ENCODE measurements at regions not wholly inside any gene's neighbourhood (a gene's known extent, or its start where the extent isn't known, plus 50 kb on each side); places are given as distances from the start of the nearest gene placed in this dataset.

GRCh38 chr3:26428992-26429391, 193.6 kb upstream of the LRRC3B start:
- H3K4ac ChIP-seq (replicated peaks; ENCODE audit: insufficient read length, low read depth, low read length) = no peak overlapping the region
- H3K4me3 ChIP-seq (ENCODE audit: extremely low read depth in 1 of 4, insufficient read depth in 2 of 4, low read depth in 3 of 4, low read length in 4 of 4) = no peak overlapping the region
- no peak overlapping the region for H3K14ac ChIP-seq (ENCODE audit: insufficient read length)
- H2BK12ac ChIP-seq (ENCODE audit: low read depth, low read length) = no peak overlapping the region
- no peaks in the 10 kb centered on the region for H3K79me1 ChIP-seq (ENCODE audit: low read depth, low read length)
- H3K23ac ChIP-seq (ENCODE audit: insufficient read length) = no peak overlapping the region
- no peaks in the 10 kb centered on the region for H3K79me2 ChIP-seq (ENCODE audit: control insufficient read depth in 1 of 2, insufficient read depth in 2 of 2, low read length in 2 of 2)
- no peaks in the 10 kb centered on the region; the same call in 1 of the 2 replicates for H3K23me2 ChIP-seq (ENCODE audit: low read depth, low read length)
- TF ChIP-seq RFX5 (IDR thresholded peaks at IDR 0.05; ENCODE audit: borderline replicate concordance, low read depth, low read length) = no peak
- TF ChIP-seq RNF2 (IDR thresholded peaks at IDR 0.05; ENCODE audit: borderline replicate concordance, low read depth, low read length, missing control alignments, poor library complexity, severe bottlenecking) = no peak
- no peak overlapping the region for H2BK15ac ChIP-seq (ENCODE audit: low read length)
- ChIA-PET CTCF (ENCODE audit: partially characterized antibody) (no interaction called here), POLR2A (ENCODE audit: partially characterized antibody) (no interaction called here)
- FAIRE-seq (no peak), DNase-seq (ENCODE audit: low read depth in 1 of 2, low spot score in 2 of 2) (no peak)
- no peaks in the 10 kb centered on the region for H4K20me1 ChIP-seq (replicated peaks in 1 of 2; ENCODE audit: control insufficient read depth in 1 of 2, insufficient read depth in 2 of 2, low read length in 2 of 2)
- H3K56ac ChIP-seq (replicated peaks; ENCODE audit: insufficient read length, low read depth, low read length) = no peak overlapping the region
- H2BK5ac ChIP-seq (ENCODE audit: low read depth, low read length) = no peak overlapping the region
- H3K9ac ChIP-seq (replicated peaks in 1 of 4; ENCODE audit: extremely low read depth in 1 of 4, low read depth in 3 of 4, low read length in 3 of 4) = no peak overlapping the region
- no peak overlapping the region for H2AFZ ChIP-seq (ENCODE audit: low read length)
- H4K8ac ChIP-seq (ENCODE audit: extremely low read depth, insufficient read depth, low read length) = no peak overlapping the region
- H4K91ac ChIP-seq (replicated peaks; ENCODE audit: insufficient read length, low read length) = no peak overlapping the region
- H3K9me3 ChIP-seq (ENCODE audit: insufficient read depth in 2 of 2, low read depth in 1 of 2, low read length in 1 of 2) = no peaks in the 10 kb centered on the region
- no peak overlapping the region for H2AK5ac ChIP-seq (ENCODE audit: low read depth, low read length)
- no peaks in the 10 kb centered on the region for H3K4me1 ChIP-seq (replicated peaks in 1 of 4; ENCODE audit: control insufficient read depth in 3 of 4, insufficient read depth in 4 of 4, low read length in 3 of 4)
- no peak overlapping the region for H3K27ac ChIP-seq (ENCODE audit: low read depth, low read length)
- H4K5ac ChIP-seq (ENCODE audit: insufficient read length, low read depth, low read length) = no peak overlapping the region
- no peak overlapping the region for H3K18ac ChIP-seq (ENCODE audit: extremely low read depth, low read length)
- no peak overlapping the region for H2BK120ac ChIP-seq (replicated peaks; ENCODE audit: low read depth, low read length)
- no peaks in the 10 kb centered on the region for H3K27me3 ChIP-seq (replicated peaks in 1 of 4; ENCODE audit: control insufficient read depth in 3 of 4, extremely low read depth in 1 of 4, insufficient read depth in 3 of 4, low read length in 3 of 4)
- no peaks in the 10 kb centered on the region for H3K36me3 ChIP-seq (ENCODE audit: control insufficient read depth in 2 of 4, insufficient read depth in 4 of 4, low read length in 3 of 4)
- WGBS, 2 experiments (ENCODE audit: extremely low coverage in 1 of 2, insufficient coverage in 1 of 2, insufficient read length in 1 of 2, insufficient replicate concordance in 2 of 2, low coverage in 1 of 2, low lambda C conversion rate in 2 of 2, missing lambda C conversion rate in 1 of 2) = 94% methylated on average over 2 of the region's 2 CpGs; no CpG with 5 or more reads in 1 of the 2 experiments
- no peak overlapping the region for H3K4me2 ChIP-seq (ENCODE audit: insufficient read depth in 1 of 2, low read depth in 2 of 2, low read length in 2 of 2)
- no peak overlapping the region for H2BK20ac ChIP-seq (ENCODE audit: low read length)
